GM20000 (cell line): ENCODE measurements at regions not wholly inside any gene's neighbourhood (a gene's known extent, or its start where the extent isn't known, plus 50 kb on each side); places are given as distances from the start of the nearest gene placed in this dataset.

ENCODE experiments used
- DNase-seq: peaks from one replicate; pipeline ENCODE4 v3.0.0; 2012; ENCODE audit warnings: low spot score
- TF ChIP-seq, protein P1 (sequence below): IDR thresholded peaks from 2 replicates; pipeline ENCODE4 v1.5.1; 2012; ENCODE audit warnings: mild to moderate bottlenecking, control low read depth; ENCODE audit errors: extremely low read depth, missing control alignments

DNA sequence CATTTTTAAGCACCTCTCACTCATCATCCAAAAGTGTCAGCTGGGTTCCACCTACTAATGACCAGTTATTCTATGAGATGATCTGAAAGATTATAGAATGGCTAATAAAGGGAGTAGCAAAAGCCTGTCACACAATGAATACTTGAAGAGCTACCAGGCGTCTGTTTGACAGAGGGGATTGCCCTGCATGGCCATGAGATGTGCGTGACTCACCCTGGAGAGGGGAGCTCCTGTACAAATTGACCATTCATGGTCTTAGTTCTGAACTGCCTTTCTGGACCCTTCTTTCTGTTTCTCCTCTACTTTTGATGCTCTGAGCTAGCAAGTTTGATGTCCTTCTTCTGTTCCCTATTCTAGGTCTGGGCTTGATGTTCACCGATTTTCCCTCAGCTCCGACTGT lies 85.2 kb upstream of the ABCD3 start:
- TF ChIP-seq, protein P1, sequence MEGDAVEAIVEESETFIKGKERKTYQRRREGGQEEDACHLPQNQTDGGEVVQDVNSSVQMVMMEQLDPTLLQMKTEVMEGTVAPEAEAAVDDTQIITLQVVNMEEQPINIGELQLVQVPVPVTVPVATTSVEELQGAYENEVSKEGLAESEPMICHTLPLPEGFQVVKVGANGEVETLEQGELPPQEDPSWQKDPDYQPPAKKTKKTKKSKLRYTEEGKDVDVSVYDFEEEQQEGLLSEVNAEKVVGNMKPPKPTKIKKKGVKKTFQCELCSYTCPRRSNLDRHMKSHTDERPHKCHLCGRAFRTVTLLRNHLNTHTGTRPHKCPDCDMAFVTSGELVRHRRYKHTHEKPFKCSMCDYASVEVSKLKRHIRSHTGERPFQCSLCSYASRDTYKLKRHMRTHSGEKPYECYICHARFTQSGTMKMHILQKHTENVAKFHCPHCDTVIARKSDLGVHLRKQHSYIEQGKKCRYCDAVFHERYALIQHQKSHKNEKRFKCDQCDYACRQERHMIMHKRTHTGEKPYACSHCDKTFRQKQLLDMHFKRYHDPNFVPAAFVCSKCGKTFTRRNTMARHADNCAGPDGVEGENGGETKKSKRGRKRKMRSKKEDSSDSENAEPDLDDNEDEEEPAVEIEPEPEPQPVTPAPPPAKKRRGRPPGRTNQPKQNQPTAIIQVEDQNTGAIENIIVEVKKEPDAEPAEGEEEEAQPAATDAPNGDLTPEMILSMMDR, result no peak
- DNase-seq, result peak; percentile 12

DNA sequence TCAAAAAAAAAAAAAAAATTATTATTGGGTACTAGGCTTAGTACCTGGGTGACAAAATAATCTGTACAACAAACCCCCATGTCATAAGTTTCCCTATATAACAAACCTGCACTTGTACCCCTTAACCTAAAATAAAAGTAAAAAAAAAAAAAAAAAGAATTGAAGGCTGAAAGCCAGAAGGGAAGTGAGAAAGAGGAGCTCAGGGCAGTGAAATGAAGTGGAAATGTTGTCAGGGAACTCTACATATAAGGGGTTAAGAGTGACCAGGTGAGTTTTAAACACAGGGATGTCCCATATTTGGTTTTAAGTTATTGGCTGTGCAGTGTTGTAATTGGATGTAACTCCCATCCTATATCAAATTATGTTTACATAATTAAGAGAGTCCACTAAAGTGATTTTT lies 85.7 kb upstream of the ABCD3 start:
- no peak for DNase-seq
- TF ChIP-seq, protein P1, result no peak

- TF ChIP-seq, protein P1, result no peak
- no peak for DNase-seq
Measured at GRCh38 chr1:94329986-94330385, 88.2 kb upstream of the ABCD3 start.

DNA sequence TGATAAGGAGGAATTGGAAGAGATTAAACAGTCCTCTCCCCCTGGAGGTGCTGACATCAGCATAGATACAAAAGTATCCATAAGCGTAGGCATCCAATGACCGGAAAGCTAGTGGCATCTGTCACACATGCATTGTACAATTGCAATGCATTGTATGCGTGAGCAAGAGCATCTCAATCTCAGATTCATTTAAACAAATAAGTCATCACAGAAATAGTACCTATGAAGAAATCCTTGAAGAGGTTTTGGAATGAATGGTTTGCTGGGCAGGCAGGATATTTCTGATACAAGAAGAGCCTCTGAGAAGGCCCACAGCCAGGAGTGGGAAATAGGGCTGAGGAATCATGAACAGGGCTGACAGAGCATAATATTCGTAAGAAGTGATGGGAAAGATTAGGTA lies 88.9 kb upstream of the ABCD3 start:
- DNase-seq, result no peak
- TF ChIP-seq, protein P1, result no peak

DNA sequence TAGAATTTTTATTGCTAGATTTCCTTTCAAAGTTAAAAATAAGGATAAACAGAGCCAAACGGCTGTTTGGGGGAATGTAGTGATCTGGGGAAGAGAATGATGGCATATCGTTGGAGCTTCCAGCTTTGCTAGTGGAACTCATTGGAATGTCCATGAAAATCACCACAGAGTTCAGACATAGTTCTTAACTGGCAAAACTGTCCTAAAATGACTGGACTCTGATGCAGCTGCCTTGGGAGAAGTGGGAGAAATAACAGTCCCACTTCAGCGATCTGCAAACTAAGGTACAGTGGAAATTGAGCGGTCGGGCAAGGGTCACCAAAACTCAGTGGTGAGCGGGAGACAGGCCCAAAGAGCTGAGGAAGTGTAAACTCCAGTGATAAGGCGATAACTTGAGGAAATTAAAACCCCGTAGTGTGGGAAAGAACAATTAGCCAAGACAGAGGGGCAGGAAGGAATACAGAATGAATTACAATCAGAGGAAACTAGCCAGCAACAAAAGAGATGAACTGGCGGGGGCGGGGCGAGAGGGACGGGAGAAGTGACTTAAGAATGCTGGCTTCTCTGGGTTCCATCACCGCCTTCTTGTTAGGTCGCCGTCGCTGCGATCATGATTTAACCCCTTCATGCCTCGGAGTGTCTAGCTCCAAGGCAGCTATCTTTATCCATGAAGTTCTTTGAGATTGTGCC lies 89.8 kb upstream of the ARHGAP29 start:
- TF ChIP-seq, protein P1, result no peak
- no peak for DNase-seq

DNA sequence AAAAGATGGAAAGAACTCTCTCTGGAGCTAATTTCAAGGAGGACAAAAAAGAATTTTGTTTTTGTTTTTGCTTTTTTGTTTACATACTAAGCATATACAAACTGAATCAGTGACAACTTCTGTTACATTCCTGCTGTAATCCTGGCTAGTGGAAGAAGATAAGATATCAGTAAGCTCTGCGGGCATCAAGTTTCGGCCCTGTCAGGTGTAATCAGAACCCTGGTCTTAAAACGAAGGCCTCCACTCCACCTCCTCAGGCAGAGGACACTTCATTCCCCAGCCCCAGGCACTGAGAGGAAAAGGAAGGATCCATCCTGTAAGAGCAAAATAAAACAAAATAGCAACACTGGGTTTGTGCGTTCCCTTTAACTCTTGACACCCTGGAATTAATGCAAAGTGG lies 88.9 kb upstream of the ARHGAP29 start:
- no peak for DNase-seq
- TF ChIP-seq, protein P1, result no peak

DNA sequence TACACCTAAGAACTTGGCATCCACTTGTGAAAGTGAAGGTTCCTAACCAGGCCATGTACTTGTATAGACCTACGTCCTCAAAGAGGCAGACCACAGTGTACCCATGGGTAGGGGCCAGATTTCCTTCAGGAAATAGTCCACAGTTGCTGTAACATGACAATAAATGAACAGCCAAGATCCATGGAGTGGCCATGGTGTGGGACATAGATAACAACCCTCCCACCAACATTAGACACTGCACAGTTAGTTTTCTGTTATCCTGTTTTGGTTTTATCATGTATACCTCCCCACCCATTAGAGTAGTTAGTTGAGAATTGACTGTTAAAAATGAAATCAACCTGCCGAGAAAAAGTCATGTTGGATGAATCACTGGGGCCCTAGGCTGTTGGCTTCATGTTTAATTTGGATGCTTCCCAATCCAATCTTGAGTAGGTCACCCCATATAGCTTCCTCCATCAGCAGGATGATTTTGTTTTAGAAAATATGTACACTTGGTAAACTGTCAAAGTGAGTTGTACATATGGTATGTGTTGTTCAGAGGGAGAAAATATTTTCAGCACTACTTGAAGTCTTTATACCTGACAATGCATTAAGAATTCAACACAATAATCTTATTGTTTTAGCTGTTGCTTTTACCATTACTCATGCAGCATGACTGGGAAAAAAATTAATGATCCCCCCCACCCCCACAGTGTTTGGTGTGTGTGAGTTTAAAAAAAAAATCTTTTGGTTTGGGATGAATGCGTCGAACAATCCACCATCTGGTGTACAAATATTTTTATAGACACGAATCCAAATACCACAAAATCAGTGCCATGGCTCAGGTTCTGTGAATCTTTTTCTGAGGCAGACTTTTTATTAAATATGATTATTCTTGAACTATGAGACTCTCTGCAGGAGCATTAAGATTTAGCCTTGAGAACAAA lies 88.3 kb upstream of the ARHGAP29 start:
- DNase-seq, result no peak
- TF ChIP-seq, protein P1, result no peak
